ENCODE measurements at regions not wholly inside any gene's neighbourhood (a gene's known extent, or its start where the extent isn't known, plus 50 kb on each side); places are given as distances from the start of the nearest gene placed in this dataset.

DNA sequence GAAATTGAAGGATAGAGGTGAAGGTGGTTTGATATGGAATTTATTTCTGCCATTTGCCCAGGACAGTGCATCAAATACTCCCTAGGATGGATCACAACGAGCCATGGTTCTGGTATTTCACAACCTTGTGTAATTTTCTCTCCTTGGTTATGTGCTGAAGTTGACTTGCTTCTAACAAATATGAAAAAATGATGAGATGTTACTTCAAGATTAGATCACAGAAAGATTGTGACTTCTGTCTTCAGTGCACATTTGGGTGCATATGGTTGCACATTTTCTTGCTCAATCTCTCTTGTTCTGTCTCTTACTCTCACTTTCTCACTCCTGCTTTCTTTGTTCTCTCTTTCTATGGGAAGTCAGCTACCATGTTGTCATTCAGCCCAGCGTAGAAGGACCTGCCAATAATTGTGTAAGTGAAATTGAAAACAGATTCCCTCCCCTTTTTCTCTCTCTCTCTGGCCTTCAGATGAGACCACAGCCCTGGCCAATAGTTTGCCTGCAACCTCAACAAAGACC lies 104.6 kb upstream of the RMDN2 start:
- TF ChIP-seq, protein P1, sequence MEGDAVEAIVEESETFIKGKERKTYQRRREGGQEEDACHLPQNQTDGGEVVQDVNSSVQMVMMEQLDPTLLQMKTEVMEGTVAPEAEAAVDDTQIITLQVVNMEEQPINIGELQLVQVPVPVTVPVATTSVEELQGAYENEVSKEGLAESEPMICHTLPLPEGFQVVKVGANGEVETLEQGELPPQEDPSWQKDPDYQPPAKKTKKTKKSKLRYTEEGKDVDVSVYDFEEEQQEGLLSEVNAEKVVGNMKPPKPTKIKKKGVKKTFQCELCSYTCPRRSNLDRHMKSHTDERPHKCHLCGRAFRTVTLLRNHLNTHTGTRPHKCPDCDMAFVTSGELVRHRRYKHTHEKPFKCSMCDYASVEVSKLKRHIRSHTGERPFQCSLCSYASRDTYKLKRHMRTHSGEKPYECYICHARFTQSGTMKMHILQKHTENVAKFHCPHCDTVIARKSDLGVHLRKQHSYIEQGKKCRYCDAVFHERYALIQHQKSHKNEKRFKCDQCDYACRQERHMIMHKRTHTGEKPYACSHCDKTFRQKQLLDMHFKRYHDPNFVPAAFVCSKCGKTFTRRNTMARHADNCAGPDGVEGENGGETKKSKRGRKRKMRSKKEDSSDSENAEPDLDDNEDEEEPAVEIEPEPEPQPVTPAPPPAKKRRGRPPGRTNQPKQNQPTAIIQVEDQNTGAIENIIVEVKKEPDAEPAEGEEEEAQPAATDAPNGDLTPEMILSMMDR (IDR thresholded peaks at IDR 0.05; ENCODE audit: insufficient read depth, low read depth, low read length): no peak
- TF ChIP-seq EZH2 (IDR thresholded peaks at IDR 0.05; ENCODE audit: insufficient read depth, low read length): no peak
